Hematopoietic multipotent progenitor cell treated with erythropoietin and hydrocortisone succinate and interleukin-3 and kit ligand, for 4 days (in vitro differentiated cells): ENCODE measurements at regions not wholly inside any gene's neighbourhood (a gene's known extent, or its start where the extent isn't known, plus 50 kb on each side); places are given as distances from the start of the nearest gene placed in this dataset.
"Not testable (repeated sequence)": the region's sequence is repeated elsewhere in the genome, so short reads cannot be mapped to it uniquely, and the experiment has no call there.

Experiments used
- DNase-seq: peaks from one replicate; pipeline ENCODE4 v3.0.0-alpha.2; 2015

DNA sequence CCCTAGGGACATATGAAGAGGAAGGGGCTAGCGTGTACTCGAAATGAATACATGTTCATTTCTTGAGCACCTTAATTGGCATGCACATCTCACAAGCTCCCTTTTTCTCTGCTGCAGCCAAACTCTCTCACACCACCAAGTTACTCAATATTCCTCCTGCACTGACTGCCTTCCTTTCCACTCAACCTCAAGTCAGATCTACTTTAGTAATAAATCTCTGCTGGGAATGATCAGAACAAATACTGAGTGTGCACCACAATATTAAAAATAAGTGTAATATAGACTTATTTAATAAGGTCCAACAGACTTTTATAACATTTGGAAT, 995.8 kb upstream of the WWC1 start:
- DNase-seq: no peak

DNA sequence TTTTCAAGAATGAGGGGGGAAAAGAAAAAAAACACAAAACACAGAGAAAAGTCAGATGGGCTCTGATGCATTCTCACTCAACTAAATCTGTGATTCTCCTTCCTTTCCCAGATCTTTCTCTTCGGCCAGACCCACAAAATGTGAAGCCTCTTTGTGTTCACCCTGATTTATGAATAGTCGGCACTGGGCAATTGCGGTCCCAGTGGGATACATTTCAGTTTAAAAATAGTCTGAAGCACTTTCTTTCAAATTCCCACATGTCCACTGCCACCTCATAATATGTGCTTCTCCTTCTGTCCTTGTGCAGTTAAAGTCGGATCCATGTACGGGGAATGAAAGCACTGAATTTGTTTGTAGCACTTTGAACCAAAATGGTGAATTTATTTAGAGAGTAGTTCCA, 995.4 kb upstream of the WWC1 start:
- DNase-seq: no peak

DNA sequence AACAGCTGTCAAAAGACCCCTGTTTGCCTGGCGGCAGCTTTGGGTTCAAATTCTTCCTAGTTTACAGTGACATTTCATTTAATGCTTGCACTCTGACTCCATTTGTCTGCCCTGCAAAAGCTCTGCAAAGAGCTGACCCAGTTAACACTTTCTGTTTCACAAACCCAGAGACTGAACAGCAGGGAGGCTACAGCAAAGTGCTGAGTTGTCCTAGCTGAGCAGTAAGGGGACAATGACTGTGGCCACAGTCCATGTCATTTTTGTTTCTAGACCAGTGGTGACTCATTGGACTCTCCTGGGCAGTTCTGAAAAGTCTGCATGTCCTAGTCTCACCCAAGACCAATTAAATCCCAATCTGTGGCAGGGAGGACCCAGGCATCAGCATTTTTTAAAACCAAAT, 994.8 kb upstream of the WWC1 start:
- DNase-seq: no peak

DNA sequence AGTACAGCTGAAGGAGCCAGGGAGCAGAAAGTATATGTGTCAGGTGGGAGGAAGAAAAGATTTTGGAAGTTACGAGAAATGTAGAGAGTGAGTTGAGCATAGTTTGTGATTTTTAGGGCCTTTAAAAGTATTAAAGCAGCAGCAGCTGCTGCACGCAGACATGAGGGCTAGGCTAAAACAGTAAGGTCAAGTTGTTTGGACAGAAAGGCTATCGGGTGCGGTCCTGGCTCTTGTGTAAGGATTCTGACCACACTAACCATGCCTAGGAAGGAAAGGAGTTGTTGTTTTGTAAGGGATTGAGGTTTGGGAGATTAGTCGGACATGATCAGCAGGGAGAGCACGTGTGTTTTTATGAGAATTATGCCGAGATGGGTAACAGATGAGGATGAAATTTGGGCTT, 991.6 kb upstream of the WWC1 start:
- not testable (repeated sequence) for DNase-seq

DNA sequence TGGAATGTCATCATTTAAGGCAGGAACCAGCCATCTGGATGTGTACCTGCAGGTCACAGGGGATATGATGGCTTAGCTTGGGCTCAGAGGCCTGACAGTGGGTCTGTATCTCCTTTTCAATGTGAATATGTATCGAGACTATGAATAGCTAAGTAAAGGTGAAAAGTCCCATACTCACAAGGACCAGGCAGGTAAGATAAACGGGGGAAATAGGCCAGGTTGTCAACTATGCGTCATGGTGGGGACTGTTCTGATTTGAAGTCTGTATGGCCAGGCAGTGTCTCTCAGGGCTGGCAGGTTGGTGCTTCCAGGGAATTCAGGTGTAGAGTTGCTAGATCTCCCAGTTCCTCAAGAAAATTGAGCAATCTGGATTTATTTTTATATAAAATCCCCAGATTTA, 987.9 kb upstream of the WWC1 start:
- no peak for DNase-seq

DNA sequence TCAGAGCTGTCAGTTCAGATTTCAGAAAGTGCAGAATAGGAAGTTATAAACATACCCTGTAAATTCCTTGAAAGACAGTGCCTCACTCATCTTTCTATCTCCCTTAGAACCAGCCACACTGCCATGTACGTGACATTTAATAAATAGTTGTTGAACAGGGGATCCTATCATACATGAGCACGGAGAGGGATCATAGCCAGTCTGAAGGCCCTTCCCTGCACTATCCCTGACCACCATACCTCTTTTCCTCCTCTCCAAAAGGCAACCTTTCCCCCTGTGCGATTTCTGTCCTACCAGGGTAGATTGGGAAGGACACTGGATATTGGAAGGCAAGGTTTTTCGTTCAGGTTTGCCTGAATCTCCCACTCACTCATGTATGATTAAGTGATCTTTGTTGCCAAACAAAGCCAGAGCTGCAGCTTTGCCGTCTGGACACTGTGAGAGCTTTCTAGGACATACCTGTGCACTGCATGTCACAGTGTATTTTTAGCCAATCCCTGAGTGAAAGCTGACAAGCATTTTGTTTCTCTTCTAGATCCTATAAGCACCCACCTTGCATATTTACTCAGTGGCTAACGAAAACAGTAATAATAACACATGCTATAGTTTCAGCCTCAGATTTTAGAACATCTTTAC, 986.5 kb upstream of the WWC1 start:
- DNase-seq: no peak

DNA sequence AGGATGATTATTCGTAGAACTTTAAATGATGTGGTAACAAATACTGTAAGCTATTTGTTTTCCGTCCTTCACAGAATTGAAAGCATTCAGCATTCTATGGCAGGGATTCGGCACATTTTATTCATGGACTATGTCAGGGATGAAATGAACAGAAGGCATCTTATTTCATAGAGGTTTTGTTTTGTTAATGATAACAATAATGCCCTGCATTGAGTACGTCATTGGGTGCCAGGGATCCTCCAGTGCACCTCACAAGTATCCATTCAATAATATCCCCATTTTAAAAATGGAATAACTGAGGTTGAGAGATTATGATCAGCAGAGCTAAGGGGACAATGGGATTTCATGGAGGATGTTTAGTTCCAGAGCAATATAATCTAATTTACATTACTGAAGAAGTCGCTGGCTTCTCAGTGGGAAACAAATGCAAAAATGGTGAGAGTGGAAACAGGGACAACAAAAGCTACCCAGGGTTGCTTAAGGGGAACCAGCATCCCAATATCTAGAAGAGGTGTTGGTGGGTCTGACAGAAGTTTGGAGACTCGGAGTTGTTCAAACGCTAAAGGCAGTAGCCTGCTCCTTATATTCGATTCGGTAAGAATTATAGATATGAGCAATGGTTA, 985.7 kb upstream of the WWC1 start:
- no peak for DNase-seq

DNA sequence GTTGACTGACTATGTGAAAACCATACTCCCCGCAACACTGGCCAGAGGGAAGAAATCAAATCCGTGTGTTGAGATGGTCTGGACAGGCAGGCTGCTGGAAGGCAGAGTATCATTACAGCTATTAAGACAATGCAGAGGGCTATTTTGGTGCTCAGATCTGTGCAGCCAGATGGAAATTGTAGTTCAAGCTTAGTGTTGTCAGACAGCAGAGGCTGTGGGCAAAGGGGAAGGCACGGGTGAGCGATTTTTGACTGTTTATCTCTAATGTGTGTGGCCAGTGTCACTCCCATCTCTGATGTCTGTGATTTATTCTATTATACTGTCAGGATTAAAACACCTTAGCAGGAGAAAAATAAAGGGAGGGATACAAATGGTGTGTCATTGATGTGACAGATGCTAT, 984.4 kb upstream of the WWC1 start:
- DNase-seq: no peak

DNA sequence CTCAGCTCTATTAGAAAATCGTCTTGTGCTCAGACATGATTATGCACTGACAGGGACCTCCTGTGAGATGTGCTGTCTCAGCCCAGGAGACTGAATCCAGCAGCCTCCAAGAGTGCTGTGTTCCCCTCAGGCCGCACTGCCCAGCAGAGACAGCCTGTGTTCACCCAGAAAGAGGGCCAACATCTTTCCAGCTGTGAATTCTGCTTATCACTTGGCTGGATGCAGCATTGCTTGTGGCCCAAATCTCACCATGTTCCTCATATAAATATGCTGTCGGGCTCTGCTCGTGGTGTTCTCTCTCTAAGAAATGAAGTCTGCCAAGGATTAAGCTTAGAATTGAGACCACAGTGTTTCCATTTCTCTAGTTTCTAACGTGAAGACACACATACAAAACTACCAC, 983.0 kb upstream of the WWC1 start:
- no peak for DNase-seq

DNA sequence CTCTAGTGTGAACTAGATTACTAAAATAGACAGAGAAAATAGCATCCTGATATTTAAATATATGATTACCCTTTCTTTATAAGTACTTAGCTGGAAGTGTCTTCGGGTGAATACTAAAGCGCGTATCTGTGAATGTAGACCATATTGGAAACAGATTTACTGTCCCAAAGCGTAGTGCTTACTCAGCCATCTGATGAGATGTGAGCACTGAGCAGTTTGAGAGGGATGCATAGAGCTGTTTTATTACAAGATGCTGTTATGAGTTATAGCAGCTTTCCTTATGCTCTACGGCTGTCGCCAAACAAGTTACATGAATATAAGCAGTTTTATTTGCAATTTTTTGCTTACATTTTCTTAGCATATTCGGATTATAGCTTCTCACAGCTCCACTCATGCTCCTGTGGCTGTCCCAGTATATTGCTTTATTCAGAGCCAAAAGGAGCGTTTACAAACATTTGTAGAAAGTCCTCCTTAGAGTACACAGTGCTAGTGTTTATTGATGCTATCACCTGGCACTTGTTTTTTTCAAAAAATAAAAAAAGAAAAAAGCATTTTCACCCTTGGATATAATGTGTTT, 981.4 kb upstream of the WWC1 start:
- no peak for DNase-seq

DNA sequence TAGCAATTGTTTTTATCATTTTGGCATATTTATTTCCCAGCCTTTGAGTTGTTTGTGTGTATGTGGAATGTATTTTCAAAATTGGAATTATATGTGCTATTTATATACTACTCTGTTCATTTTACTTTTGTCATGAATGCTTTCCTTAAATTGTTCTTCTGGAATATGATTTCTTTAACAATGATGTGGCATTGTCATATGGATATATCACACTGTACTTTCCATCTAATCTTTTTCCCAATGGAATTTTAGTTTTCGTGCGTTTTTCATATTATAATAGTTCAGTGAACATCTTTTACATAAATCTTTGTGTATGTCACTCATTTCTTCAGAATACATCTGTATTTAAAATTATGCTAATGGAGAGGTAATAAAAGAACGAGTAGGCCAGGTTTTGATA, 980.1 kb upstream of the WWC1 start:
- no peak for DNase-seq

DNA sequence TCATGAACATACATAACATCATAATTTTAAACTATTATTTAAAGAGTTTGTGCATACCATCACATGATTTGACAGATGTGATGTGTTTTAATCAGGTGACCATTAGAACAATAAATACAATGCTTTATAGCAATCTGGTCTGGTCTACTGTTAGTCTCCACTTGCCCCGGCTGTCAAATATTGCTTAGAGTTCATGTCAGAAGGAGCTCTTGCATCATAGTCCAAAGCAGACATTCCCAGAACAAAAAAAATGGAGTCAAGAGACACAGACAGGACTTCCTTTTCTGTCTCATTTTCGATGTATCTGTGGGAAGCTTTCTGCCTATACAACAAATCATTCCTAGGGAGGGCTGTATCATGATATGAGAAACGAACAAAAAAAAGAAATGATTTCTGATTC, 979.2 kb upstream of the WWC1 start:
- DNase-seq: no peak

DNA sequence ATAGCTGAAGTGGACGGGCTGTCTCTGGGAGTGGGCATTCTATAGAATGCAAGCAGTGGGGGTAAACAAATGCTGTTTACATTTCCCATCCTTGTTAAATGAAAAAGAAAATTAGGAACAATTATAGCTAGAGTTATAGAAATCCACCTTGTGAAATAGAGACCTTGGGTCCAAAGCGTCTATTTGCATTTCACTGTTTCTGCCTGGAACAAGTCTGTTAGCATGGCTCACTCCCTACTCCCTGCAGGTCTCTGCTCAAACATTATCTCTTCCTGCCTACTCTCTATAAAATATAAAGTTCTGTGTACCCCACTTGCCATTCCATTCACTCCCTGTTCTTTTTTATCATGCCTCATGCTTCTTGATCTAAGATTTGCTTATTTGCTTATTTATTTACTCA, 975.7 kb upstream of the WWC1 start:
- no peak for DNase-seq

DNA sequence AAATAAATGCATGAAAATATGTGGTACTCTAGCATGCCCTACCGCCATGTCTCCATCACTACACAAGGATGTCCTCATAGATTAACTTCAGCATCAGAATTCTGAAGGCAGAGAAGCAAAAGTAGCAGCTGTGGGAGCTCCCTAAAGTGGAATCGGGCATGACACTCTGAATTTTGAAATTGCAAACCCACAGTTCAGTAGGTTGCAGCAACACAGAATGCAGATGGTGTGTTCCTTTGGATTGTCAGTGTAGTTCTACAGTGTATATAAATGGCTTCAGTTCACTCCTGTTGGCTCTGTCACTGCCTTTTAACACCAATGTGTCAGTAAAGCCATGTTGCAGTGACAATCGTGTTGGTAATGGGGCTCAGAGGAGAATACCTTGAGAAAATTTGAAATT, 973.6 kb upstream of the WWC1 start:
- DNase-seq: no peak

DNA sequence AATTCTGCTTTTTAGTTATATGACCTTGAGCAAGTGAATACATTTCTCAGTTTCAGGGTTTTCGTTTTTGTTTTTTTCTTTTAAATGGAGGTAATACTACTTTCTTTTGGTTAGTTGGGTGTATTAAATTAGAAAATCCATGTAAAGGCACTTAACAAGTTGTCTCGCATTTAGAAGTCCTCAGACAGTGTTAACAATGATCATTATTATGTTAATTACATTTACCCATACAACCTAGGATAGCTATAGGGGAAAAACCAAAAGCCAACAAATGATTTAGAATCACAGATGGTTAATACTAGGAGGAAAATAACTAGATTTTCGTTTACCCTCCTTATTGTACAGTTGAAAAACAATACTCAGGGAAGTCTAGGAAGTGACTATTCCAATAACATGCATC, 972.2 kb upstream of the WWC1 start:
- DNase-seq: no peak

DNA sequence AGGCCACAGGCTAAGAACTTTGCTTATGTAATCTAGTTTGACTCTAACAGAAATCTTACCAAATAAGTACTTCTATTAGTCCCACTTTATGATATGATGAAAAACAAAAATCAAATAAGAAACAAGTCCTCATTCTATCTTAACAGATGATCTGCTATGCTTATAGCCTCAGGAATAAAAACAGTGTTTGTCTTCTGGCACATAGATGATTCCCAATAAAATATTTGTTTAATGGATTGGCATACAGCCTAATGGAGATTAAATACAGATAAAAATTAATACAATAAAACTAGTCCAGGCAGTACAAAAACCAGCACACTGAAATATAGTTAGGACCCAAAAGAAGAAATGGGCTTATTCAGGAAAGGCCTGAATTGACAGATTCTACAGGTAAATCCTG, 971.4 kb upstream of the WWC1 start:
- no peak for DNase-seq

DNA sequence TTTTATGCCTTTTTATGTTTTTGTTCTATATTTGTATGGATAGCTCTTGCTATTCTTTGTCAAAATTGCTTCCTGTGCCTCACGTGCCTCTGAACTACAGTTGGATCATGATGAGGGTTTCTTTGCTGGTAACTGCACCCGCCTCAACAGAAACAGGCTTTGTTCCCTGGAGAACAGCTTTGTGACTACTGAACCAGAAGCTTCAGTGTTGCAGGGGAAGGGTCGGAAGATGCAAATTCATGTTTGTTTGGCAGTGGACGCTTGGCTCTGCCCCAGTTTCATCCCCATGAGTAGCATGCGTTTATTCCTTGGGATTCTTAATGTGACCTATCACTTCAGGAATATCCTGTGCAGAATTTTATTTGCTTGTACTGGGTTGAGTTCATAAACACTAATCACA, 959.1 kb upstream of the WWC1 start:
- no peak for DNase-seq

DNA sequence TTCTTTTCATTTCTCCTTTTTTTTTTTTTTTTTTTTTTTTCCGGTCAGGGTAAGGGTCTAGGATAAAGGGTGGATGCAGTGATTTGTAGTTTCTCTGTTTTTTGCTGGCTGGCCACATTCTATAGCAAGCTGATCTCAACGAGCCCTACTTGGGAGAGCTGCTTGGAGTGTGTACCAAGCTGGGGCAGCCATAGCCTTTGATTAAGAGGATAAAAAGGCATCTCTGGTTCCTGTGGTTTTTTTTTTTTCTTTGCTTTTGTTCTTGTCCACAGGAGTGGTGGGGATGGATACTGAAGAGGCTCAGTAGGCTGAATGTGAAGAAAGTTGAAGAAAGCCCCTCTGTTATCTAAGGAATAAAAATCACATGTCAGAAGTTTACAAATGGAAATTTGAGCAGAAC, 955.3 kb upstream of the WWC1 start:
- no peak for DNase-seq

DNA sequence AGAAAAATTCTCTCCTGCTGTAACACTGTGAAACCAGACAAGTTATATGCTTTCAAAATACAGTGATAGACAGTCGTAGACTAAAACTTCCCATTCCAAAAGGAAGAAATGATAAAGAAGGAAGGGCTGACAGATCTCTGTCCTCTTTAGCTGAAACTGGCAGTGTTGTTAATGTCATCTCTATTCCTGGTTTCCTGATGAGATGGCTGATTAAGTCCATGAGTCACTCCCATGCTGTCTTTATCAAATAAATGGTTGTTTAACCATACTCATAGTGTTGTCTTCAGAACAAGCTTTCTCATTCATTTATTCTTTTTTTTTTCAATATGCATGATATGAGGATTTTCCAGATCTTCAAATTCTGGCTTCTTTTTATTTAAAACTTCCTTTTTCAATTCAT, 952.2 kb upstream of the WWC1 start:
- no peak for DNase-seq

DNA sequence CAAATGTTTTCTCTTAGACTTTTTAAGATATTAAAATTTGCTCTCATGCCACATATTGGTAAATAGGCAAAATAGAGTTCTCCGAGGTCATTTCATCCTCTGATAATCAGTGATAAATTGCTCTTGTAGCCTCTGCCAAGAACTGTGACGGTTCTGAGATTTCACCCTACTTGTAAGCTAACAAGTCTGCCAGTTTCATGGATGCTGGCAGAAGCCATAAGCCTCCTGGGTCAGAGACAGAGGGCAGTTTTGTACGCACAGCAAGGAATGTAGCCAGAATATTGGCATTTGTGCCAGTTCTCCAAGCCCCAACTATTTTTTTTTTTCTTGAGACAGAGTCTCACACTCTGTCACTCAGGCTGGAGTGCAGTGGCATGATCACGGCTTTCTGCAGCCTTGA, 945.0 kb upstream of the WWC1 start:
- DNase-seq: no peak

DNA sequence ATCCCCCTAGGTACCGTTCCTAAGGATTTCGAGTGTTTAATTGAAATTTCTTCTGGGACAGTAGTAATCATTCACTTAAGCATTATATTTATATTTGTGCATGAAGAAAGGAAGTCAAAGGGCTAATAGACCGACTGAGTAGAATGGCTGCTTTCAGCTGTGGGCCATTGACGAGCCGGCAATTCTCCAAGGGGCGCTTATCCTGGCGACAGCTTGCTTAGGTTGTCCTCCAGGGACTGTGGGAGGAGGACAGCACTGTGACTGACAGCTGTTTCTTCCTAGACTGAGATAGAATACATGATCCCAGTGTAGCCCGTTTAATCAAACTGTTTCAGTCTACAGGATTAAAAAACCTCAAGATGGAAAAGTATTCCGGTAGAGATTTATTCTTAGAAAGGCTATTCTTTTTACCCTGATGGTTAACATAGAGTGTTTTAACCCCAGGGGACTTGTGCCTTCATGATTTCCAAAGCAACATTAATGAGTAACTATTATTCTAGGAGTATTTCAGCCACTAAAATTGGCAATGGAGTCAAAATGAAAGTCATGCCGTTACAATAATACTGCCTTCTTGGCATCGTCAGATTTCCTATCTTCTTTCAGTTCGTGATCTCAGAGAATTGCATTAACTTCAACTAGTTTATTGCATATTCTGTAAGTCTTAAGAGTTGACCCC, 943.1 kb upstream of the WWC1 start:
- DNase-seq: no peak

DNA sequence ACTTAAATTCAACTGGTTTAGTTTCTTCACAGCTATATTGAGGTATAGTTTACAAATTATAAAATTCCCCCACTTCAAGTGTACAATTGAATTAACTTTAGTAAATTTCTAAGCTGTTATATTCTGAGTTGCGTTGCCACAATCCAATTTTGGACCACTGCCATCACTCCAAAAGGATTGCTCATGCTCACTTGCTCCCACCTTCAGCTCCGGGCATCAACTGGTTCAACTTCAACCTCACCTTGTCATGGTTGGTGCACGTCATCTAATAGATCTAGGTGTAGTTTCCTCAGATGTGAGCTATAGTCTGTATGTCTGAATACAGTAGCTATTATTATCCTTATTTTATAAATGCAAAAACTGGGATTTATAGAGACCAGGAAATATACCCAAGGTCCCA, 942.5 kb upstream of the WWC1 start:
- no peak for DNase-seq

DNA sequence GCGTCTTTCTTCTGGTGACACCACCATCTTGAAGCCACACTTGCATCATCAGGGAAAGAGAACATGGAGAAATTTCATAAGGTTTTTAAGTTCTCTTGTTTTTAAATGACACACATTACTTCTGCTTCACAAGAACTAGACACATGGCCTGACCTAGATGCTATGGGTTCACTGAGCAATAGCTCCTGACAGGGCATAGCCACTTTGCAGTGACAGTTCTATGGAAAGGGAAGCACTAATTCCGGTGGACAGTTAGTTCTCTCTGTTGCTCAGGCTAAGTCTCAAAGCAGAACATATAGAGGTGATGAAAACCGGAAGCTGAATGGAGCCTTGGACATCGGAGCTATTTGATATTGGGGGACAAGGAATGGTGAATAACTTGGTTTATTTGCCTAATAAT, 940.1 kb upstream of the WWC1 start:
- DNase-seq: no peak

DNA sequence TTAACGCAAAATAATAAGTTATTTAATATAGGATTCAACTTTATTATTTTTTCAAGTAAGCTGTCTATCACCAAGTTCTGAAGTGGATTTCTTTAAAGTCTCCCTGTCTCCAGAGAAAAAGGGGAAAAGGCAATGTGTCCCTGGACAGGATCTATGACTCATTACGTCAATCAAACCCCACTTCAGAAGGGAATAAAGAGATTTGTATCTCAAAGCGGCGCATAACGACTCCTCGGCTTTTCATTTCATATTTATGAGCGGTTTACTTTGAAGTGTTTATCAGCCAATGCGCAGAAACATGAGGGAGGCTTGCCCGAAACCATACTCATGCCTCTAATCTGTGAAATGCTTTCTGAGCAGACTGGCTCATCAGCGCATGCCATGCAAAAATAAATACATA, 938.6 kb upstream of the WWC1 start:
- no peak for DNase-seq

DNA sequence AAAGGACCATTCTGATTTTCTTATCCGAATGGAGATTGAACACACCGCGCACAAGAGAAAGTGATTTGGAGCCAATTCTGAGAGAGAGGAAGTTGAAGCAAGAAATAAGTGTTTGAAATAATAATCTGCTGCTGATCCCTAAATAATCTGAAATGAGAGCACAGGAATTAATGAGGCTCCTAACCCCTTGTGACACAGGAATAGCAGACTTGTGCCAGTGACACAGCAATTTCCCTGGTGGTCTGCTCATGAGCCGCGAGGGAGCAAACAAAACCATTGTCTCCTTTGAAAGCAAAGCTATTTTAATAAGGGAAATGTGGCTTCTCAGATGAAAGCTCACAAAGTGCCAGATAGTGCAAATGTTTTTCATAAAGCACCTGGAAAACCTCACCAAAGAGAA, 936.1 kb upstream of the WWC1 start:
- DNase-seq: no peak
